ENCODE measurements at regions not wholly inside any gene's neighbourhood (a gene's known extent, or its start where the extent isn't known, plus 50 kb on each side); places are given as distances from the start of the nearest gene placed in this dataset.

DNA sequence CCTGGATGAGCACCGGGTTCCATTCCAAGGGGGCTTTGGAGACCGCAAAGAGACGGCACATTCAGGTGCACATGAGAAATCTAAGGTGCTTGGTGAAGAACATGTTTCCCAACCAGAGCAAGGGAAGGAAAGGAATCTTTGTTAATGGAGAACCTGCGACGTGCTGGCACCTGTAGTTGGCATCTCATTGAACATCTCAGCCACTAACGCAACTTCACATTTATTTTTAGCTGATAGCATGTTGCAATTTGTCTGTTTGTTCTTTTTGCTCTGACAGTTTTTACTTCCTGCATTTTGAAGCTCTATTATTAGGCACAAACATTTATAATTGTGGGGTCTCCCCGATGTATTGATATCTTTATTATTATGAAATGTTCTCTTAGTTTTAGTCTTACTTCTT, 316.7 kb downstream of the TCERG1L start:
- TF ChIP-seq, protein P1, sequence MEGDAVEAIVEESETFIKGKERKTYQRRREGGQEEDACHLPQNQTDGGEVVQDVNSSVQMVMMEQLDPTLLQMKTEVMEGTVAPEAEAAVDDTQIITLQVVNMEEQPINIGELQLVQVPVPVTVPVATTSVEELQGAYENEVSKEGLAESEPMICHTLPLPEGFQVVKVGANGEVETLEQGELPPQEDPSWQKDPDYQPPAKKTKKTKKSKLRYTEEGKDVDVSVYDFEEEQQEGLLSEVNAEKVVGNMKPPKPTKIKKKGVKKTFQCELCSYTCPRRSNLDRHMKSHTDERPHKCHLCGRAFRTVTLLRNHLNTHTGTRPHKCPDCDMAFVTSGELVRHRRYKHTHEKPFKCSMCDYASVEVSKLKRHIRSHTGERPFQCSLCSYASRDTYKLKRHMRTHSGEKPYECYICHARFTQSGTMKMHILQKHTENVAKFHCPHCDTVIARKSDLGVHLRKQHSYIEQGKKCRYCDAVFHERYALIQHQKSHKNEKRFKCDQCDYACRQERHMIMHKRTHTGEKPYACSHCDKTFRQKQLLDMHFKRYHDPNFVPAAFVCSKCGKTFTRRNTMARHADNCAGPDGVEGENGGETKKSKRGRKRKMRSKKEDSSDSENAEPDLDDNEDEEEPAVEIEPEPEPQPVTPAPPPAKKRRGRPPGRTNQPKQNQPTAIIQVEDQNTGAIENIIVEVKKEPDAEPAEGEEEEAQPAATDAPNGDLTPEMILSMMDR (conservative IDR thresholded peaks at IDR 0.05 in 1 of 2, IDR thresholded peaks at IDR 0.05 in 1 of 2; ENCODE audit: extremely low read depth in 1 of 2, insufficient read depth in 1 of 2, low read depth in 1 of 2, low read length in 2 of 2): no peak
- no peak for TF ChIP-seq EZH2 (IDR thresholded peaks at IDR 0.05; ENCODE audit: borderline replicate concordance, low read length)
